Activated naive CD4-positive, alpha-beta T cell (primary cell): ENCODE measurements at regions not wholly inside any gene's neighbourhood (a gene's known extent, or its start where the extent isn't known, plus 50 kb on each side); places are given as distances from the start of the nearest gene placed in this dataset.
"Not testable (repeated sequence)": the region's sequence is repeated elsewhere in the genome, so short reads cannot be mapped to it uniquely, and the experiment has no call there.

Experiments
- DNase-seq, 4 experiments: peaks; one replicate each; lab custom pipeline; 2025; lab: John Stamatoyannopoulos, UW

DNA sequence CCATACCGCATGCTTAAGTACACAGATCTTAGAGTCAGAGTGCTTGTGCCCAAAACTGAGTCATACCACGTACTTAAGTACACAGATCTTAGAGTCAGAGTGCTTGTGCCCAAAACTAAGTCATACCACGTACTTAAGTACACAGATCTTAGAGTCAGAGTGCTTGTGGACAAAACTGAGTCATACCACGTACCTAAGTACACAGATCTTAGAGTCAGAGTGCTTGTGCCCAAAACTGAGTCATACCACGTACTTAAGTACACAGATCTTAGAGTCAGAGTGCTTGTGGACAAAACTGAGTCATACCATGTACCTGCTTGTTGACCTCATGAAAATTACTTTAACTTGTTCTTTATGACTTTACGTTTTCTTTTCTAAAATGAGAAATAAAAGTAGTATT is 233.7 kb upstream of the NETO1 start:
- DNase-seq = not testable (repeated sequence)

DNA sequence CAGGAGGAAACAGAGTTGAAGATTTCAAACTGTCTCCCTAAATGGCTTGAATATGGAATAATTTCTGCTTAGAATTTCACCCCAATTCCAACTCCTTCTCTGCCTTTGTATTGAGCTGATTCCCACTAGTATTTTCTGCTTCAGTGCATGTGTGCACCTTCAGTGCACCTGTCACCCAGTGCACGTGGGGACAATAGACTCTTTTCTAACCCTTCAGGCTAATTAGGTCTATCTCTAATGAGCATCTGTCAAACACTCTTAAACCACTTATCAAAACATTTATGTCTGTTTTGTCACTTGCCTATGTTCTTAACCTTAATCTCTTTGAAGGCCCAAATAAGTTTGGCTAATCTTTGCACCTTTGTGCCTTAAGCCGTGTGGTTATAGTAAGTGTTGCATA is 232.0 kb upstream of the NETO1 start:
- DNase-seq = no peak

DNA sequence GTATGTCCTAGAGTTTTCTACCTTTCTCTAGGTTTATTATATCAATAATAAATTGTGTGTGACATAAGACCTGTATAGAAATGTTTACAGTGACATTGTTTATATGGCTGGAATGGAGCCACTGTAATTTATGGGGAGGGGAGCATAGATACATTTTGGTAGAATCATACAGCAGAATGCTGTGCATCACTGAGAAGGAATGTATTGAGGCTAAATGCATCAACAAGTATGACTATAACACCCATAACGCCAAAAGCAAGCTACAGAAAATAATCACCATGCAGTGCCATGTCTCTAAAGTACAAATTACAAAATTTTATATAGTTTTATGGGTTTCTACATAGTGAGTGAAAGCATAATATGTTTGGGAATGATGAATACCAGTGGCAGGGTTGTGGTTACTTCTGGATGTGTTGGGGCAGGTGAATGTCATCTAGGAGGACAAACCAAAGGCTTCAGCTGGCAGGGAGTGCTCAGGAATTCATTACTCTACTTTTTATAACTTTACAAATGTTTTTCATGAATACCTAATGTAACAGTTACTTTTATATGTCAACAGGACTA is 226.0 kb upstream of the NETO1 start:
- no peak for DNase-seq

DNA sequence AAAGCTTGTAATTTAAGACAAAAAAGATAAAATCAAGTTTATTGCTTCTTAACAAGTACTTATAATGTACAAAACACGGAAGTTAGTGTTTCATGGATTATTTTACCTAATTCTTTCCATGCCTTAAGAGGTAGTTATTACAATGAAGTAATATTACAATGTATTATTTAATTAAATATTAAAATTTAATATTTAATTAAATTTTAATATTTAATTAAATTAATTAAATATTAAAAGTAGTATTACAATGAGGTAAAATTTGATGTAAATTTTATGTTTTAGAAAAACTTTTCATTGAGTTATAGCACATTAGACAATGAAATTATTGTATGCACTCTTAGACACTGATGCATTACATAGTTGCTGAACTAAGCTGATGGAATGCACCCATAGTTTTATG is 220.7 kb upstream of the NETO1 start:
- no peak for DNase-seq

DNA sequence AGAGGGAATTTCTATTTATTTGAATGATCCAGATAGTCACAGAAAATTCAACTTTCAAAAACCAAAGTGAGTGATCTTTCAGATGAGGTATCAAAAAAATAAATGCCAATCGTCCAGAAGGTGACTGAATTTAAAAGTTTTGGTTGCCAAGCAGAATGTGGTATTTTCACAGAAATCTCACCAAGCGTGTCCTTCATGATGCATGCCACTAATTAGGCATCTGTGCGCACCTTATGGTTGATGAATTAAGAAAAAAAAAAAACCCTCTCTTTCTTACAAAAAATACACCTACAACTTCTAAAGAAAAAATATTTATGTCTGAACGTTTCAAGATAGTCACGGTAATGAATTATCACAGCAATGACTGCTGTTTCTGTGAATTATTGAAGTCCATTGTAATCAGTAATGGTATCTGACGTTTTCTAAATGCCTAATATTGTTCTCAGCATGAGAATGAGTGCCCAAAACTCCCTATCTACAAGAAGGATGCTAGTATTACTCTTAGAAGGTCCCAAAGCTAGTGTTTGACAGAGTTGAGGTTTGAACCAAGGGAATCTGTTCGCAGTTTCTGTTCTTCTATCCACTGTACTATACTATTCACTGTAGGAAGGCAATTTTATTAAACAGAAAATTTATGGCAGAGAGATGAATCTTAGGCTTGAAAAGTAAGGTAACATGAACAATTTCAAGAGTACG is 219.6 kb upstream of the NETO1 start:
- DNase-seq = no peak

DNA sequence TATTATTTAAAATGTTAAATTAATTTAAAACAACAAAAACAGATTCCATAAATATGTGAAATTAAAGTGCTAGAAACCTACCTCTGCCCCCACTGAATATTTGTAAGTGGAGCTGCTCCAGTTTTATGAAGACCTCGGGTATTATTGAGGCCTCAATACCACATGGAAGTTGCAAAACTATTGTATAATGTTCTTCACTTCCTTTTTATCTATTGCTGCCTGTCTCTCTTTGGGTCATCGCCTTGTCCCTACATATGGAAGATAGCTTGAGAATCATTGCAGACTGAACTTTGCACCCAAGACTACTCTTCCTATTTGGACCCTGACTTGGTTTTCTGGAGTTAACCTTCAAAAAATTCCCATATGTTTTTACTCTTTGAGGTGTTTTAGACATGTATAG is 212.1 kb upstream of the NETO1 start:
- DNase-seq = no peak

DNA sequence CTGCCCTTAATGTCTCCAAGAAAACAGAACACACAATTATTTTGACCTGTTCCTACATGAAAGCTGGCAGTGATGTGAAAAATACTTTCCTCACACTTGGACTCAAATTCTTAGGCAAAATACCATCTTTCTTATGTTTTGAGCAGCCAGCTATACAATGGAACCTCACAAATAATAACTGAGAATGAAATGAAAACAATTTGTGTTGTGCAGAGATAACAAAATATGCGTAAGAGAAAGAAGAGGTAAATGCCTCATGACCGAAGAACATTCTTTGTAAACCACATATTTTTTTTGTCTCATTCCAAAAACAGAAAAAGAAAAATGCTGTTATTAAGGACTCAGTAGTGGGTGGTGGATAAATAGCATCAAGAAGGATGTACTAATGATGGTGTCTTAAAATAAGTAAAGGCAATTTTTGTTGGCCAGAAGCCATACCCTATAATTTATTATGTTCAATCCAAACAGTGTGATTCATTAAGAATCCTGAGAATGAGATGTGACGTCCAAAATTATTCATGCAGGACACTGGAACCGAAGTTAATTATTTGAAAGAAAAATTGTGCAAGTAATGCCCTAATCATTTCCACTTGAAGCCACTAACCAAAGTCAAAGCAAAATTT is 193.0 kb upstream of the NETO1 start:
- no peak for DNase-seq

DNA sequence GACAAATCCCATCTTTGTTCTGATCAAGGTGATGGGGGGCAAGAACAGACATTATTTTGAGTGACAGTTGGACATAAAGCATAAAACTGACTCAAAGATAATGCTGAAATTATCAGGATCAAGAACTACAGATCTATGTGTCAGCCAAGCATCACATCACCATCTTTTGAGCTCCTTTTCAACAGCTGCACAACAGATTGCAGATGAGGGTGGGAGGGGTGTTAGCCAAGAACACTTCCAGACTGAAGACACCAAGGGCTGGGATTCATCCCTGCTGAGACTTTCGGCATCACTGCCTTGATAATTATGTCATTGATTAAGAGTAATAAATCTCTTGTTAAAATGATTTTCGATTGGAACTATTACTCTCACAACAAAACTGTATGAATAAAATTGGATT is 191.5 kb upstream of the NETO1 start:
- DNase-seq = no peak

DNA sequence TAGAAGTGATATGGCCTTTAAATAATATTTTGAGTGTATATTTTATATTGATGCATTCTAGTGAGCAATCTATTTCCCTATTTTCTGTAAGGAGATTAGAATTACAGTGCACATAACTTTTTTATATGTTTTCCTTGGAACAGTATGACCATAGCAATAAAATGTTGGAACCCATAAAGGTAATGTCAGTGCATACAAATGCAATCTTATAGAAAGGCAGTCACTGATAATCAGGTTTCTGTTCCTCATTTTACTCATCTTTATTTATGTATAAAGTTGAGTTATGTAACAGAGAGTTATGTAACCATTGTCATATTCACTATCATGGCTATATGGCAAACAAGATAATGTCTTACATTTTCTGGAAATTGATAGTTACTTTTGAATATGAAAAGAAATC is 179.9 kb upstream of the NETO1 start:
- no peak for DNase-seq

DNA sequence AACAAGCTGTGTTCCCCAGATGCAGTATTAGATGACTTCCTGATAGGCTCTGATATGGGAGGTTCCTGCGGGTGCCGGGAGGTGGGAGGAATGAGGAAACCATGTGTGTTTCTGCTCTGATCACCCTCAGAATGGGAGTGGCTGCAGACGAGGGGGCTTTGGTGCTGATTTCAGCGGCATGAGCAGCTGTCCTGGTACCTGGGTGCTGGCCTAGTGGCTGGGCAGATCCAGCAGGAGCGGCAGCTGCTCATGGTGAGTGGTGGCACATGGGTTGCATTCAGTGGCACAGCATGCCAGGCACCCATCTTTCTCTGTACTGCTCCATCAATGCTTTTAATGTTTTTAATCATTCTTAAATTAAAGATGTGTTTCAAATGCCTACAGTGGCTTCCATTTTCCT is 177.2 kb upstream of the NETO1 start:
- DNase-seq = no peak

DNA sequence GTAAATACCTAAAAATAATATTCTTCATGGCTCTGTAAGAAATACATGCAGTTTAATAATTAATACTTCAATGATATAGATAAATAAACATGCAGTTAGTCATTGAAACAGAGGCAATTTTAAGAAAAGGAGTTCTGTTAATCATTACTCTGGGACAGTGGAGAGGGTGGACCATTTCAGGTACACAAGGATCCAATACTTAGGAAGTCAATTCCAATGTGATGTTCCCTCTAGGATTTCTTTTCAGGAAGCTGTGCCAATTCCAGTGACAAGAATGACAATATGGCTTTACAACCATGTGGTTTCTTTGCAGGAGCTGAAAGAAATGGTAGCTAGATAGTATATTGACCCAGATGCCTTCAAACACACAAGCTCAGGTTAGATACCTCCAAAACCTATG is 175.8 kb upstream of the NETO1 start:
- no peak for DNase-seq

DNA sequence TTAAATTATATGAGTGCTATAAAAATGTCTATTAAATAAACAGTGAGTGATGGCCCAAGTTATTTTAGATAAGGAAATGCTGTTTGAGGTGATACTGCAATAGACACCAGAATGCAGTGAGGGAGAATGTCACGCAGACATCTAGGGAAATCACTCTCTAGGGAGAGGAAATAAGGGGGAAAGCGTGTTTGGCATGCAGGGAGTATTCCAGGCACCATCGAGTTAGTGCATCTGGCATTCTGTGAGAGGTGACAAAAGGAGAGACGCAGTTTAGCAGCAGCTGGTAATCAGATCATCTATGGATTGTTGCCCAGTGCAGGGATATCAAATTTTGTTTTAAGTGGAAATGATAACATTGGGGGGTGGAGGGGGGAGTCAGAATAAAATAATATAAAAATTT is 175.4 kb upstream of the NETO1 start:
- no peak for DNase-seq

DNA sequence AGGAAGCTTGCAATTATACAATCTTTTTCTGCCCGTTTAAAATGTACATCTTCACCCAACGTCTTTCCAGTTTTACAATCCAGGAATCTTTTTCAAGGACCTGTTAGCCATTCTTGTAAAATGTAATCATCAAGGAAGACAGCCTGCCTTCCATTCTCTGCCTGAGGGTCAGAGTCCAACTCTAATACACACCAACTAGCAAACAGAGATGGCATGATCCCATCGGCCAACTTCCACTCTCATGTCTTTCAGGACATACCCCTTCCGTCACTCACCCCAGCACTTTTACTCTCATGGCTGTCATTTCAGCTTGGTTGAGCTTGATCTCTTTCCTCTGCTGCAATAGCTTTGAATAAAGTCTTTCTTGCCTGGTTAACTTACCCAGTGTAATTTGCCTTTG is 172.5 kb upstream of the NETO1 start:
- DNase-seq = no peak

DNA sequence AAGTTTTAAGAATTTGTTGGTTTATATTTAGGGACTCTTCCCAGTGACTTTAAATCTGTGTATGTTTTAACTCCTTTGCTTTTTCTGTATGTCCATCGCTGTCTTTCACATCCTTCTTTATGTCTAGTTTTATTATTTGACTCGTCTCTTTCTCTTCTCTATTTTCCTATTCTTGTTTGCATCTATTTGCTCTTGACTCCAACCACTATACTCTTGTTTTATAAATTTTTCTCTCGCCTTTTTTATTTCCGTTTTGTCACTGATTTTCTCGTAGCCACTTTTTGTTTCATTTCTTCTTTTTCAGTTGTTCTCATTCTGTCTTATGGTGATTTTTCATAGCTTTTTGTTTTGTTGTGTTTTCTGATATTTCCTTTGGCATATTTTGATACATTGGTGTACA is 170.5 kb upstream of the NETO1 start:
- DNase-seq = no peak

DNA sequence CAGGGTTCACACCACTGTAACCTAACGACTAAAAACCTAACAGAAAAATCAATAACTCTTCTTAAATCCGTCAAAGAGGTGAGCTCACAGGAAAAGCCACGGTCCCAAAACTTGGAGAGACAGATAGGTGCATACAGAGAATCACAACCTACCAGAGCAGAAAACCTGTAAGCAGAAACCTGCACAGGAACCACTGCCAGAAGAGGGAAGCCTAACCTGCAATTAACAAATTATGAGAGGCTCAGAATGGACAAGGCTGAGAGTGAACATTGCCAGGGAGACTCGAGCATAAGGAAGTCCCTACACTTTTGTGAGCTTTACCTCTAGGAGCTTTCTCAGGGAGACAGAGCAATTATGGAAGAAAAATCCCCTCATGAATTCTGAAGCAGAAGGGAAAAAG is 156.2 kb upstream of the NETO1 start:
- no peak for DNase-seq

DNA sequence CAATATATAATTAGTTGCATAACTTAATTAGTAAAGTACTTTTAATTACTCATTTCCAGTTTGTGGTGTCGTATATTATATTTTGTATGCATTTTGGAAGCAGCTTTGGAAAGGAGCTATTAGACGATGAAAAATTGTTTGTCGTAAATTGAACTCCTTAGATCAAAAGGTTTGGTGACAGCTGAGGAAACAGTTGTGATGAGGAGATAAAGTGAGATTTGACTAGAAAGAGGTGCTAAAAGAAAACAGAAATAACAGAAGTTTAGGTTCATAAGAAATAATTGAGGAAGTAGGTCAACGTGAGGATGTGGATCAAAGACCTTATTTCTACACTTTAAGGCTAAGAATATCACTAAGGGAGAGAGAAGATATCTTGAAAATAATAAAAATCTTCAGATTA is 141.9 kb upstream of the NETO1 start:
- DNase-seq = no peak

DNA sequence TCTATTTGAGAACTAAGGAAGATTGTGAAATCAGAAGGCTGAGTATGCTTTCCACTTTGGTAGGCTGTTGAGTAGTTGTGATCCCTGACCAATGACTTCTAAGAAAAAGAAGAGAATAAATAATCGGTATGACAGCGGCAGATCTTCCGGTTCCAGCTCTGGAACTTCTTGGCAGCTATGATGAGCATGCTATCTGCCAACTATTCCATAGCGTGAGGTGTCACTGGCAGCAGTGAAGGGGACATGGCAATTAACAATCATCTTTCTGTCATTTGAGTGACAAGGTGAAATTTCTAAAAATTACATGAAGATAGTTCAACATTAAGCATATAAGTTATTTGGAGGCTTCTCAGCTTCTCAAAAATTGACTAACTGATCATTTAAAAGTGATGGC is 140.1 kb upstream of the NETO1 start:
- no peak for DNase-seq

DNA sequence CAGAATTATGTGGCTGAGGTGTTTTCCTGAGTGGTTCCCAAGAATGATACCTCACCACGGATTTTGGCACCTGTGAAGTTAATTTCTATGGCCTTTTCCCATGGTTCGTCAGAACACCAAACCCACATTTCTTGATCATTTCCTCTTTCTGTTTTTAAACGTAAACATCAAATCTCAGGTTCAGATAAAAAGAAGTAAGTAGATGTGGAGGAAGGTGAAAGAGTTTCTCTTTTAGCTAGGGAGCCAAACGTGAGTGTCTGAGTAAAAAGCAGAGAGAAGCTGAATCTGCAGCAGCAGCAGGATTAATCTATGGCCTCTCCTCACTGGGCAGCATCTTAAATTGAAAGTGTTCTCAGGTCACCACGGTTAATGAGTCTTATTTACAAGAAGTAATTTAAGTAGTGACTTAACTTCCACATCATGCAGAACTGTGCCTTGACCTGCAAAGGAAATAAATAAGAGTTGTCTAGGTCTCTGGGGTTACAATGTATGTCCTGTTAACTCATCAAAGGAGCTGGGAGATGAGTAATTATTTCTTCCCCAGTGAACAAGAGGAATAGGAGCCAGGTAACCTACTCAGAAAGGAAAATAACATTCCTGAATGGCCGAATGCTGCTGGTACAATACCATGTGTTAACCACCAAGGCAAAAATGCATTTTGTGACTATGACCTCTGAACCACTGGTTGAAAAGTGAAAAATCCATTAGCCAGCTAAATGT is 139.6 kb upstream of the NETO1 start:
- DNase-seq = no peak

DNA sequence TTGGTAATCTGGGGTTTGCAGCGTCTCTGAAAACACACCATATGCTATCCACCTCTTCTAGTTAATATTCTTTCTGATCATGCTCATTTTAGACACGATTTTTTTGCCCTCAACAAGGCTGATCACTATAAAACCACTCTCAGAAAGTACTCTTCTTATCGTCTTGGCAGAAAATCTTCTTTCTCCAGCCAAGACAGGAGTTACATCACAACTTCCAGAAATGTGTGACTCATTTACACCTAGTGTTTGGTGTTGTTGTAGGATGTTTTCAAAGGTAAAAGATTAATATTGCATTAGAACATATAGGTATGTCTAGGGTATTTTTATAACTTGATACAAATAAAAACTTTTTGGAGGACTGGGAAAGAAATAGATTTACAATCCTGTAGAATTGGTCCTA is 138.5 kb upstream of the NETO1 start:
- DNase-seq = no peak

DNA sequence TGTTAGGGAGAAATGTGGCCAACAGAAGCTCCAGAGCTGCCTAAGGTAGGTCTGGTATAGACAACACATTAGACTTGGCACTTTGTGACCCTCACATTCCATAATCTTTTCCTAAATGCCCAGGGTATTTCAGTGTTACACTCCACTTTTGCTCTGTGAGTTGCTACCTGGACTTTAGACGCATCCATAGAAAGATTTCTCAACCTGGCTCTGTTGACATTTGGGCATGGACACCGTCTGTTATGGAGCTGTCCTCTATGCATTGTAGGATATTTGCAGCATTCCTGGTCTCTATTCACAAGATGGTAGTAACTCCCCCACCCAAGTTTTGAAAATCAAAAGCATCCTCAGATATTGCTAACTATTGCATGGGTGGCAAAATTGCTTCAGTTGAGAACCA is 136.5 kb upstream of the NETO1 start:
- no peak for DNase-seq

DNA sequence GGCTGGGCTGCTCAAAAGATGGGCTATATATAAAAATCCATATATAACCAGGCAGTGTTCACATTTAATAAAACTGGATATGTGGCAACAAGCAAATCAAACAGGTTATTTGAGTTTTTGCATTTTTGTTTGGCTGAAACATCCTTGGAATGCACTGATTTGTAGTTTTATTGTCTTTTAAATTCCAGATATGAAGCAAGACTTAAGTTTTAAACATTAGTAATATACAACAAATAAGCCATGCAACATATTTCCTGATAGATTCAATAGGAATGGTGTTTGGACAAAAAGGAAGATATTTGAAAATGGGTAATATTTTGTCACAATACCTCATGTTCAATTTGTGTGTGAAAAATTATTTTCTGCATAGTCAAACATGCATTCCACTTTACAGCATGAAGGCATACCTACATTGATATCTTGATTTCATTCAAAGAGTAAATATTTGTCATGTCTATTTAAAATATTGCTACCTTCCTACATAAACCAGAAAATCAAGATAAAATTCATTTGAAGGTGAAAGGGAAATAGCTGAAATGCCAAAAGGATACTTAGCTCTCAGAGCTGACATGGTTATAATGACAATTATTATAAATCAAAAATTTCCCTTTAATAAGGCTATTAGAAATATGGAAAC is 132.3 kb upstream of the NETO1 start:
- DNase-seq = no peak

DNA sequence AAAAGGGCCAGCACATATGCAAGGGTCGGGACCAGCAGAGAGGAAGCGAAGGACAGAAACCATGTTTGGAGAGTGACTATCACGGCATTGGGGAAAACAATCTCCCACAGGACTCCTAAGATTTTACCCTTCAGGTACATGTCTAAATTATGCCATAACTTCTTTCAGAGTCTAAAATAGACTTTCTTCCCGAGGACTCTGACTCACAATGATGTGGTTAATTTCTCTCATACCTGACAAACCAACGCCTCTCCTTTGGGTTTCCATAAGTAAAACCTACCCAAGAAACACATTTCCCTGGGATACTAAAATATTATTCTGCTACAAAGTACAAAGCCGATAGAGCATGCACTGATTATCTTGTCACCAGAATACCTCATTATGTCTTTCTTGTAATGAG is 127.8 kb upstream of the NETO1 start:
- DNase-seq = no peak

DNA sequence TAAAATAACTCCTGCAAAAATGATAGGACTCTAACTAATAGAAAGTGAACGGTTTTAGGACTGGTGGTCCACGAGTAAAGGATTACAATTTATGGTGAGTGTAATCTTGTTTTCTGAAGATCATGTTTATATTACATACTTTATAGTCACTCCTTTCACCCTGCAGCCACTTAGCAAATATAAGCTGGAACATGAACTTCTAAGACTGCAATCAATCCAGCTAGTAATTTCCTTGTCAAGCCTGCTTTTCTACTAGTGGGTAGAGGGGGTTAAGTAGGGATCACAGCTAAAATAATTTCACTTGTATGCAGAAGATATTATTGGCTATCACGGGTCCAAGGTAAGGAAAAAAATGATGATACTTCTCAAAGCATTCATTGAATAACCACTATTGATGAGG is 125.5 kb upstream of the NETO1 start:
- DNase-seq = no peak
